Uterus (tissue), 2 donors: ENCODE measurements at regions not wholly inside any gene's neighbourhood (a gene's known extent, or its start where the extent isn't known, plus 50 kb on each side); places are given as distances from the start of the nearest gene placed in this dataset.

Source experiments
- POLR2A ChIP-seq, 2 donors: fragments of 450-650 bp; IDR thresholded peaks; one replicate each; pipeline ENCODE4 v1.6.1; 2016; ENCODE audit warnings: antibody characterized with exemption in 2 of 2, mild to moderate bottlenecking in 1 of 2, moderate library complexity in 1 of 2
- TF ChIP-seq, protein P1 (sequence below), 4 experiments: fragments of 200-600 bp in 2 of 4; fragments of 450-650 bp in 2 of 4; sonication (generic) in 2 of 4; IDR thresholded peaks; one replicate each; pipeline ENCODE4 v1.5.1; 2016 to 2019; ENCODE audit warnings: antibody characterized with exemption in 4 of 4, mild to moderate bottlenecking in 2 of 4, moderate library complexity in 1 of 4

DNA sequence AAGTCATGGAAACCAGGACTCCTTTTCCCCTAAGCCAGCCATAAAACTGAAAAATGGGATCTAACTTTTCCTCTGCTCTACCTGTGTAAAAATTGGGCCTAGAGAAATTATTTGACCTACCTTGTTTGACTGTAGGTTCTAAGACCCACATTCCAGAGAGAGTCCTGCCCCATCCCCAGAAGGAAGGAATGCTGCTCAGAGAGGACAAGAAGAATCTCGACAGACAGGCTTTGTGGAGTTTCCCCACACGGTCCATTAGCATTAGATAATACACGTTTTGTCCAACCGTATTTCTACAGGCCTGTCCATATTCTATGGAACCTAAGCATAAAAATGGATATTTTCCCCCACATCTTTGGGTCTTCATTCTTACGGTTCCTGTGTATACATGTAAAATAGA lies 403.3 kb downstream of the METTL4 start:
- no peak for TF ChIP-seq POLR2A (IDR thresholded peaks at IDR 0.05)
- TF ChIP-seq, protein P1, sequence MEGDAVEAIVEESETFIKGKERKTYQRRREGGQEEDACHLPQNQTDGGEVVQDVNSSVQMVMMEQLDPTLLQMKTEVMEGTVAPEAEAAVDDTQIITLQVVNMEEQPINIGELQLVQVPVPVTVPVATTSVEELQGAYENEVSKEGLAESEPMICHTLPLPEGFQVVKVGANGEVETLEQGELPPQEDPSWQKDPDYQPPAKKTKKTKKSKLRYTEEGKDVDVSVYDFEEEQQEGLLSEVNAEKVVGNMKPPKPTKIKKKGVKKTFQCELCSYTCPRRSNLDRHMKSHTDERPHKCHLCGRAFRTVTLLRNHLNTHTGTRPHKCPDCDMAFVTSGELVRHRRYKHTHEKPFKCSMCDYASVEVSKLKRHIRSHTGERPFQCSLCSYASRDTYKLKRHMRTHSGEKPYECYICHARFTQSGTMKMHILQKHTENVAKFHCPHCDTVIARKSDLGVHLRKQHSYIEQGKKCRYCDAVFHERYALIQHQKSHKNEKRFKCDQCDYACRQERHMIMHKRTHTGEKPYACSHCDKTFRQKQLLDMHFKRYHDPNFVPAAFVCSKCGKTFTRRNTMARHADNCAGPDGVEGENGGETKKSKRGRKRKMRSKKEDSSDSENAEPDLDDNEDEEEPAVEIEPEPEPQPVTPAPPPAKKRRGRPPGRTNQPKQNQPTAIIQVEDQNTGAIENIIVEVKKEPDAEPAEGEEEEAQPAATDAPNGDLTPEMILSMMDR (IDR thresholded peaks at IDR 0.05): no peak
